Muscle of back (tissue), 3 donors: ENCODE measurements at regions not wholly inside any gene's neighbourhood (a gene's known extent, or its start where the extent isn't known, plus 50 kb on each side); places are given as distances from the start of the nearest gene placed in this dataset.

Experiments used
- DNase-seq, 3 donors: peaks; one replicate each; pipeline versions ENCODE4 v3.0.0 to v3.0.0-alpha.2; 2013

- DNase-seq, result no peak
These were observed 2229.2 kb upstream of the C9orf72 start for GRCh38 chr9:29802454-29802853.

- no peak for DNase-seq
These were observed 2233.8 kb upstream of the C9orf72 start for GRCh38 chr9:29806937-29807618.

DNA sequence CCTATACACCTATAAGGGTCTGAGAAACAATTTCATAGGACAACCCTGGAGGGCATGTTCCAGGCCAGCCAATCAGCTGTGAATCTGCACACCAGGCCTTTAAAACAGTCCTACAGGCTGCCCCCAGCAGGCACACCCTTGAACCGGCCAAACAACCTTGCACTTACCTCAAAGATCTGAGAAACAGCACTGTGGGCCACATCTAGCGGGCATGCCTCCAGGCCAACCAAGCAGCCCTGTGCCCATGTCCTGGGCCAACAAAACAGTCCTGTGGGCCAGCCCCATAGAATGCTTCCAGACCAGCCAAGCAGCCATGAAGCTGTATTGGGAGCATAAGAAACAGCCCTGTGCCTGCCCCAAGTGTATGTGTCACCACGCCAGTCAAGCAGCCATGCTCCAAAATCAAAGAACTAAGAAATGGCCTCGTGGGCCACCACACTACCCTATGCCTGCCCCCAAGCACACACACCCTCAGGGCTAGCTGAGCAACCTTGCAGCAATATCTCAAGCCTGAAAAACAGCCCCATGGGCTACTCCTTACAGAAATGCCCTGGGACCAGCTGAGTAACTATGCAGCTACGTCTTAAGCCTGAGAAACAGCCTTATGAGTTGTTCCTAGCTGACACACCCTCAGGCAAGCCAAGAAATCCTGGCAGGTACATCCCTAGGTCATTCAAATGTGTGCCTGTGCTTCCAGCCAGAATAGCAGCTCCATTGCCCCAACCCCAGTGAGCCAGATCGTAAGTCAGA lies 2243.8 kb upstream of the C9orf72 start:
- no peak for DNase-seq

DNA sequence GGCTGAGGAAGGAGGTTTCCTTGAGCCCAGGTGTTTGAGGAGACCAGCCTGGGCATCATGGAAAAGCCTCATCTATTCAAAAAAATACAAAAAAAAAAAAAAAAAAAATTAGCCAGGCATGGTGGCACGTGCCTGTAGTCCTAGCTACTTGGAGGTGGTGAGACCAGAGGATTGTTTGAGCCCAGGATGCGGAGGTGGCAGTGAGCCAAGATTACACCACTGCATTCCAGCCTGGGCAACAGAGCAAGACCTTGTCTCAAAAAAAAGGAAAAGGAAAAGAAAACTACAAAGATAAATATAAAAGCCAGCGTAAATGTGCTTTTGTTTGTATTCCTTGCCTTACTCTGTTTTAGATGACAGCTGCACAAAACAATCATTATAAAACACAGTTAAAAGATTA lies 2249.2 kb upstream of the C9orf72 start:
- DNase-seq, result no peak

DNA sequence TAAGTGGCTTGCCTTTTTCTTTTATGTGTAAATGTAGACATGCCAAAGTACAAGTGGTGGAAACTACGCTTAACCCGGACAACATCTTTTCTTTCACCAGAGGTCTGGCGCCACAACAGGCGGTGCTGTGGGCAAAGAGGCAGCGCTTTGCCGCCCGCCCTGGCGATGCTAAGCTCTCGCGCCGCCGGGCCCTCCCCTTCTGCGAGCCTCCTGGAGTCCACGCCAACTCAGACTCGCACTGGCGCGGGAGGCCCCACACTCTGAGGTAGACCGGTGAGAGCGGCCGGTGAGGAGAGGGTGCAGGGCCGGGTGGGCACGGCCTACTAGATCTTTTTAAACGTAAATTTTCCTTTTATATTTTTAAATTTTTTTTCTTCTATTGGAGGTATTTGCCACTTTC lies 2253.1 kb upstream of the C9orf72 start:
- DNase-seq, result no peak

DNA sequence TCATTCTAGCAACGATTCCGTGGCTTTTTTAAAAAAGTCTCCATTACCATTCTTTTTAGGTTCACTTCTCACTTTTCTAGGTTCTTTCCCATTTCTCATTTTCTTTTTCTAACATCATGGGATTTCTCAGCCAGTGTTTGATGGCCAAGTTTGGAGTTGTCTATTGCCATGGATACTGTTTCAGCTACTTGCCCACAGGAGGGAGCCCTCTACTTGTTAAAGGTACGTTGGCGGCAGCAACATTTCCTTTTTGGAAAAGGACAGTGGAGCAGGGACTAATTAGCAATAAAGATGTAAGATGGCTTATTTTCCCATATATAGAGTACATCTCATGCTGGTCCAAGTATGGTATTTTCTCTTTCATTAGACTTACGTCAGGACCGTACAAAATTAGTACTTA lies 2257.5 kb upstream of the C9orf72 start:
- peak; percentile 22 to 61 (median 22) for DNase-seq

DNA sequence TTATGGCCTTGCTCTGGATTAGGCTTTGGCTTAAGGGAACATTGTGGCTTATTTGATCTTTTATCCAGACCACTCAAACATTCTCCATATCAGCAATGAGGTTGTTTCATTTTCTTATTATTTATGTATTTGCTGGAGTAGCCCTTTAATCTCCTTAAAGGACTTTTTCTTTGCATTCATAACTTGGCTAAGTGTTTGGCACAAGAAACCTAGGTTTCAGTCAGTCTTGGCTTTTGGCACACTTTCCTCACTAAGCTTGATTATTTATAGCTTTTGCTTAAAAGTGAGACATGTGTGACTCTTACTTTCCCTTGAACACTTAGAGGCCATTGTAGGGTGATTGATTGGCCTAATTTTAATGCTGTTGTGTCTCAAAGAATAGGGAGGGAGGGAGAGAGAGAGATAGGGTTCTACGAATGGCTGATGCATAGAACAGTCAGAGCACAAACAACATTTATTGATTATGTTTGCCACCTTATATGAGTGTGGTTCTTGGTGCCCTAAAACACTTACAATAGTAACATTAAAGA lies 2265.3 kb upstream of the C9orf72 start:
- peak in 2 of 3 donors; percentile 14 to 22 for DNase-seq

DNA sequence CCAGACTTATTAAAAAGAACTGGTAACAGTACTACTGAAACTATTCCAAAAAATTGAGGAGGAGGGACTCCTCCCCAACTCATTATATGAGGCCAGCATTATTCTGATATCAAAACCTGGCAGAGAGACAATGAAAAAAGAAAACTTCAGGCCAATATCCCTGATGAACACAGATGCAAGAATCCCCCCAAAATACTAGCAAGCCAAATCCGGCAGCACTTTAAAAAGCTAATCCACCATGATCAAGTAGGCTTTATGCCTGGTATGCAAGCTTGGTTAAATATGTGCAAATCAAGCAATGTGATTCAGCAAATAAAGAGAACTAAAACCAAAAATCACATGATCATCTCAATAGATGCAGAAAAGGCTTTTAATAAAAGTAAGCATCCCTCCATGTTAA lies 2271.0 kb upstream of the C9orf72 start:
- peak in 1 of 3 donors; percentile 10 for DNase-seq

- no peak for DNase-seq
These were observed 2277.4 kb upstream of the C9orf72 start for GRCh38 chr9:29850664-29851063.

DNA sequence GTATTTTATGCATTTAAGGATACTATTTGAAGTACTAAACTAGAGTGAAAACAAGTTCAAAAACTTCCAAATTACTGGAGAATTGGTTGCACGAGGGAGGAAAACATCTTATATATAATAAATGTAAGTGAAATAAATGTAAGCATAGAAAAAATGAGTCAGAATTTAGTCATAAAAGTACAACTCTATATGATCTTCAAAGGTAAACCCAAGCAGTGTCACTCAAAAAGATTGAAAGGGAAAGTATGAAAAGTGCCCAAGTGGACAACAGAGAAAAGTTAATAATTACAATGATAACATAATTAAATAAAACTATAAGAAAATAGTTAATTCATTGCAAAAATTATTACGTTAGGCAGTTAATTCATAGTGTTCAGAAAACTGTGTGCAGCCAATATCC lies 2288.5 kb upstream of the C9orf72 start:
- no peak for DNase-seq

- DNase-seq, result no peak
These were observed 2292.6 kb upstream of the C9orf72 start for GRCh38 chr9:29865764-29866313.

DNA sequence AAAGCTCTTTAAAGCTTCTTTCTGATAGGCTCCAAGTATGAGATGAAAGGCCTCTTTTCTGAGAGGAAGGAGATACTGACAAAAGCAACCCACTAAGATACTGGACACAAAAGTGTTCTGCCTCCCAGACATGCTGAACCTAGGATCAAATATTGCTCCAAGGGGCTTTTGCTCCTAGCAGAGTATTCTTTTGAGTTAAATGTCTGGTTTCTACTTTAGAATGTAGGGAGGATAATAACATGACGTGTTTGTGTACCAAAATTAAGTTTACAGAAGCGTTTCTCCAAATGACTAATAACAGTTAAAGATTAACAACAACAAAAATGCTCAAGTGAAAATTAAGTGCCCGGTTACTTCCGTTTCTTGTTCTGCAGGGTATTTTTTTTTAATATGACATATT lies 2293.3 kb upstream of the C9orf72 start:
- DNase-seq, result no peak

- no peak for DNase-seq
These were observed 2300.3 kb upstream of the C9orf72 start for GRCh38 chr9:29873579-29873978.

- DNase-seq, result no peak
These were observed 2302.3 kb upstream of the C9orf72 start for GRCh38 chr9:29875547-29875946.

- no peak for DNase-seq
These were observed 2309.5 kb upstream of the C9orf72 start for GRCh38 chr9:29882767-29883166.

GRCh38 chr9:29906065-29906464 lies 2332.8 kb upstream of the C9orf72 start:
- DNase-seq, result no peak

DNA sequence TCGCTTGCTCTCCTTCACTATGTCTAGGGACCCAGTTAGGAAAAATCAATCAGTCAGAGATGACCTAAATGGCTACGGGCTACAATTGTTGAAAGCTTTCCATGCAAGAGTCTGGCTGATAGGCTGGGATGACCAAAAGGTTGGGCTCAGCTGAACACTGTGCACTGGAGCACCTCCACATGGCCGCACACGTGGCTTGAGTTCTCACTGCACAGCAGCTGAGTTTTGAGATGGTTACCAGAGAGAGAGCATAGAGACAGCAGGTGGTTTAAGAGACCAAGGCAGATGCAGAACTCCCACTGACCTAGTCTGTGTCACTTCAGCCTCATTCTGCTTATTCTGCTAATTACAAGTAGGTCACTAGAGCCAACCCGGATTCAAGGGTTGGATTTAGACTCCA lies 2354.8 kb upstream of the C9orf72 start:
- DNase-seq, result no peak

DNA sequence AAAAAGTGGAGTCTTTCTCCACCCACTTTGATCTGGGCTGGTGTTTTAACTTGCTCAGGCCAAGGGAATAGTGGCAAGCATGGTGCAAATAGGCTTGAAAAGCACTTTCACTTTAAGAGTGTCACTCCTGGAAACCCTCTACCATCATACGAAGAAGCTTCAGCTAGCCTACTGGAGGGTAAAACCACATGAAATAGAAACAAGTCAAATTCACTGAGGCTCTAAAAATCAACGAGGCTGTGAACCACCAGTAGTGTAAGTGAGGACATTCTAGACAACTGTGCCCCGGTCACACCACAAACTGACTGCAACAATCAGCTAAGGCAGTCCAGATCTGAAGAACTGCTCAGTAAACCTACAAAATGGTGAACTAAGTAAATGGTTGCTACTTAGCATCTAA lies 2366.3 kb upstream of the C9orf72 start:
- DNase-seq, result no peak

DNA sequence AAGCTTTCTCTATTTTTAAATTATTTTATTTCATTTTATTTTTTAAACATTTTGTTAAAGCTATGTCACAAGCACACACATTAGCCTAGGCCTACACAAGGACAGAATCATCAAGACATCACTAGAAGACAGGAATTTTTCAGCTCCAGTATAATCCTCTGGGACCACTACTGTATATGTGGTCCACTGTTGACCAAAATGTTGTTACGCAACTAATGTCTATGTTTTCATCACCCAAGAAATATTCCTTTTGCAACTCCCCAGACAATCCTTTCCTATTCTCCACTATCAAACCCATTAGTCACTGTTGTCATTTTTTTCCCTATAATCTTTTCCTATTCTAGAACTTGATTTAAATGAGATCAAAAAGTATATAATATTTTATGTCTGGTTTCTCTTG lies 2371.7 kb upstream of the C9orf72 start:
- no peak for DNase-seq

- DNase-seq, result no peak
These were observed 2385.2 kb upstream of the C9orf72 start for GRCh38 chr9:29958469-29958868.

DNA sequence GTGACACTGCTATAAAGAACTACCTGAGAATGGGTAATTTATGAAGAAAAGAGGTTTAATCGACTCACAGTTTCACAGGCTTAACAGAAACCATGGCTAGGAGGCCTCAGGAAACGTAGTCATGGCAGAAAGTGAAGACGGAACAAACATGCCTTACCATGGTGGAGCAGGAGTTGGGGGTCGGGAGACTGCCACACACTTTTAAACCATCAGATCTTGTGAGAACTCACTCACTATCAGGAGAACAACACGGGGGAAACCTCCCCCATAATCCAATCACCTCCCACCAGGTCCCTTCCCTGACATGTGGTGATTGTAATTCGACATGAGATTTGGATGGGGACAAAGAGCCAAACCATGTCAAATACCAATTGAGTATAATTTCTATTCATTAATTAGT lies 2392.6 kb upstream of the C9orf72 start:
- DNase-seq, result no peak

GRCh38 chr9:29966247-29966646 lies 2393.0 kb upstream of the C9orf72 start:
- DNase-seq, result peak in 1 of 3 donors; percentile 7

DNA sequence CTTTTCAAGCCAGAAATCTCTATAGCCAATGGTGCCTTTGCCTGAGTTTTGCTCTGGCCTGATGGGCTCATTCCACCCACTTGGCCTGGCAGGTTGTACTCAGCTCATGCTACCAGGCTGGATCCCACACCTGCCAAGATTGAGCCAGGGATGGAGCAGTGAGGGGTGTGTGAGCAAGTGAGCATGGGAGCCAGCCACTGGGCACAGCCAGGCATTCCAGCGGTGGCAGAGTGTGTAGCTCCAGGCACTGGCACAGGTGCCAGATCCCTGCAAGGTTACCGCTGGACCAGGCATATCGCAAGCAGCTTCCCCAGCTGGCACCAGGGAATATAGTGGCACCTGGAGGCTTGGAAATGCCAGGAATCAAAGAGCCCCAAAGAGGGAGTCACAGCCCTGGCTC lies 2395.6 kb upstream of the C9orf72 start:
- no peak for DNase-seq
